Superior temporal gyrus (tissue), 1 donor: ENCODE measurements at regions not wholly inside any gene's neighbourhood (a gene's known extent, or its start where the extent isn't known, plus 50 kb on each side); places are given as distances from the start of the nearest gene placed in this dataset.
"Not testable (repeated sequence)": the region's sequence is repeated elsewhere in the genome, so short reads cannot be mapped to it uniquely, and the experiment has no call there.

ENCODE experiments used
- DNase-seq: peaks from one replicate; pipeline ENCODE4 v3.0.0-alpha.2; 2016; ENCODE audit errors: extremely low spot score

GRCh38 chr4:133593764-133594163 lies 444.7 kb downstream of the PCDH10 start:
- no peak for DNase-seq

DNA sequence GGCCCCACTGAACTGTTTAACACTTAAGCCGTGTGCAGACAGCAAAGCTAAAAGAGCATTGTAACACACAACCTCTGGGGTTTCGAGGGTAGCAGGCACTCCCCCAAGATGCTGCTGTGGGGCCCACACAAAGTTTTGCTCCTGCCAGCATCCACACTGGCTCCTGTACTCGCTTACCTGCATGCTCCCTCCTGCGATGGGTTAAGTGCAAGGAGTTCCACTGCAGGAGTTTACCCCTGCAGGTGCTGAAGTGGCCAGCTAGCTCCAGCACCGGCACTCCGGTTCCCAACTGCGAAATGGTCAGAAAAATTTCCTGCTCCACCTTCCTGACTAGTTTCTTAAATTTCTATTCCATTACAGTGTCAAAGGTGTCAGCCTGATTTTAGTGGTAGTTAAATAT lies 443.5 kb downstream of the PCDH10 start:
- DNase-seq = no peak

- DNase-seq = no peak
Measured at GRCh38 chr4:133592106-133592505, 443.0 kb downstream of the PCDH10 start.

DNA sequence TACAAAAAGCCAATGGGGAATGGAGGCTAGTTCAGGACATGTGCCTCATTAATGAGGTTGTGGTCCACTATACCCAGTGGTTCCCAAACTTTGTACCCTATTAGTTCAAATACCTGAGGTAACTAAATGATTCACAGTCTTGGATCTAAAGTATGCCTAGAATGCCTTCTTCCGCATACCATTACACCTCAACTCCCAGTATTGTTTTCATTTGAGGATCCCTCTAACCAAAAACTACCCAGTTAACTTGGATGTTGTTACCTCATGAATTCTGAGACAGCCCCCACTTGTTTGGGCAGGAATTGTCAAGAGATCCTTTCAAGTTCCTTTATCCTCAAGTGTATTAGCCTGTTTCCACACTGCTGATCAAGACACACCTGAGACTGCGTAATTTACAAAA lies 439.2 kb downstream of the PCDH10 start:
- DNase-seq = no peak

DNA sequence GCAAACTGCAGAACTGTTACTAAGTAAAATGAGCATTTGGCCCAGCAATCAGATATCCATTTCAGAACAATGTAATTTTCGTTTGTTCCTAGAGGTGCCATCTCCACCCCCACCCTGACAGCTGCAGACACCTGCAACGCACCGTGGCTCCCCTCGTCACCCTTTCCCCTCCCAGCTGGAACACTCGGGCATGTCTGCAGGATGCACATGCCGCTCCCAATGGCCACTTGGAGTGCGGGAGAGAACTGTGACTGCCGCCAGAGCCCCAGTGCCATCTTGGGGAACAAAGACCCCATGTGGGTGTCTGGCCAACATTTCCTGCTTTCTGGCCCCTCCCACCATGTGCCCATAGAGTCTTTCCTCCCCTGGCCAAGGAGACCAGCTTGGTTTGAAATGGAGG lies 436.2 kb downstream of the PCDH10 start:
- DNase-seq = no peak

DNA sequence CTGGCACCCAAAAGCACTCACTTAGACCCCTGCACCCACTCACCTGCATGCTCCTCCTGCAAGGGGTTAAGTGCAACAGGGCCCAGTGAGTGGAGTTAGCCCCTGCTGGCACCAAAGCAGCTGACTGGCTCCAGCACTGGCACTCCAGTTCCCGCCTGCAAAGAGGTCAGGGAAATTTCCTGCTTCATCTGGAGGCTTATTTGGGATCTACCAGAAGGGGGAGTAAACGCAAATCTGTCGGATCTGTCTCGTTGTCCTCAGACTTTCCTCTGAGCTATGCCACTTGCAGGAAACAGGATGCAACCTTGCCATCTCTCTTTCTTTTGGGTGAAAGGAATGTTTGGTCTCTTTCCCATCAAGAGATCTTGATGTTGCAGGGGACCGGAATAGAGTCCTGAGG lies 435.6 kb downstream of the PCDH10 start:
- no peak for DNase-seq

DNA sequence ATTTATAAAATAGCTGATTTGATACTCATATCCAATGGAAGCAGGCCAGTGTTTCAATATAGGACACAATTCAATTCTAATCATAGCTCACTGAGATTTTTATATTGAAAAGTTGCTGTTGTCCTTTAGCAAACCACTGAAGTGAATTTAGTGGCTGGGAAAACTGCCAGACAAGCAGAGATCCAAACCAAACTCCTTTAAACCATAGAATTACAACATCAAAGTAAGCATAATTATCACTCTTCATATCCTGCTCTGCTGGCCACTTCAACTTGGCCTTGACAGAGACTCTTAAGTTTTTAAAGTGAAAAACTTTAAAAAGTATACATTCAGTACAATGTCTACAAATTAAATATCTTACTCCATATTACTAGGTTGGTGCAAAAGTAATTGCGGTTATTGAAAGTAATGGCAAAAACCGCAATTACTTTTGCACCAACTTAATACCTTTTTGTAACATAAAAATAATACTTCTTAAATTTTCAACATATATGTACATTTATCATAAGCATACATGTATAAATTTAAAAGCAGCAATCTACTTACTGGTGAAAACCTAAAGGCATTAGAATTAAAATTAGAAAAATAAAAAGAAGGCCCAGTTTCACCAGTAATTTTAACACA lies 433.0 kb downstream of the PCDH10 start:
- DNase-seq = no peak

DNA sequence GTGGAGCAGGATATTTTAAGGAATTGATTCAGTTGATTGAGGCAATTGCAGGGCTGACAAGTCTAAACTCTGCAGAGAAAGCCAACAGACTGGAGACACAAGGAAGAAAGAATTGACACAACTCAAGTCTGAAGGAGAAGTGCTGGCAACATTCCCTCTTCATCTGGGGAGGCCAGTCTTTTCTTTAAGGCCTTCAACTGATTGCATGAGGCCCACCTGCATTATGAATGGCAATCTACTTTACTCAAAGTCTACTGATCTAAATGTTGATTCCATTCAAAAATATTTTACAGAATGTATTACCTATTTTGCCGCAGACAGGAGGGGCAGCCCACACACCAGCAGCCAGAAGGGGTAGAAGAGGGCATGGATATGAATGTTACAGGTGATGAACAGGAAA lies 425.2 kb downstream of the PCDH10 start:
- no peak for DNase-seq

DNA sequence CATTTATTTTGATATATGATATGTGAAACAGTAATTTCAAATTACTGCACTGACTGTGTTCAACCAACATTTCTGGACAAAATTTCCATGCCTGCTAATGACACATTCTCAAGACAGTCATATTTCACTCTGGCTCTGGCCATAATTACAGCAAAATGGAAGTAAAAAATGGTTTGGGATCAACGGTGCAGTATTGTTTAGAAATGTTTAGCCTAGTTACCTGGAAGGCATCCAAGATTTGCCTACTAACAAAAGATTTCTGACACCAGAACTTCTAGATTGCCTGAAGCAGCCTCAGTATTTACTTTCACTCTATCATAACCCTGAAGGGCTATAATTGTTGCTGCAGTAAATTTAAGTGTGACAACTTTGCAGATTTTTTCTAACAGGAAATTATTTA lies 416.3 kb downstream of the PCDH10 start:
- no peak for DNase-seq

- DNase-seq = no peak
Measured at GRCh38 chr4:133559987-133560386, 410.9 kb downstream of the PCDH10 start.

DNA sequence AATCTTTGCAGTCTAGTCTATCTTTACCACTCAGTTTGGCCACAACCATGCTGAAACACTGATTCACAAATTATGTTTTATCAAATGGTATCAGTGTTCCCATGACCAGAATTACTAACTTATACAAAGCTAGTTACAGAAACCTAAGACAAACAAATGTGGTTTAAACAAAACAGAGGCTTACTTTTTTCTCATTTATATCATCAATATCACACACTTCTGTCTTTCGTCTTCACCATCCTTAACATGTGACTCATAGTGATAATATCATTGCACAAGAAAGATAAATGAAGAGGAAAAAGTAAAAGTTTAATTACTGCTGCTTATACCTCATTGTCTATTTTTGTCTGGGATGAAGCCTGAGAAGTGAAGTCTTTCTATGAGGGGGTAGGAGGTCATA lies 406.6 kb downstream of the PCDH10 start:
- no peak for DNase-seq

DNA sequence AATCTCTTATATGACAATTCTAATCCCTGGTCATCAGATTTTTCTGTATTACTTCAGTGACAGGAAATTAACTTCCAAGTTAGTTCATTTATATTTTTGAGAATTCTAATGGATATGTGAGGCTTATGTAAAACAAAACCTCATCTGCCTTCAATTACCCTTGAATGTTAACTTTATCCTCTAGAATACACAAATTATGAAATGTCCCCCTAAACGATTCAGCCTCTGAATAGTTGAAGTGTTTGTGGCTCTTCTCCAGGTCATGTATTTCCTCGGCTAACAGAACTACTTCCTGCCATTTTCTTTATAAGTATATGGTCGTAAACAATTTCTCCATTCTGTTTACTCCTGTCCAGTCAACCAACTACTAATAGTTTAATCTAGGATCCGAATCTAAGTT lies 401.3 kb downstream of the PCDH10 start:
- no peak for DNase-seq

GRCh38 chr4:133544097-133544496 lies 395.0 kb downstream of the PCDH10 start:
- DNase-seq = no peak

- no peak for DNase-seq
Measured at GRCh38 chr4:133537780-133538281, 388.7 kb downstream of the PCDH10 start.

DNA sequence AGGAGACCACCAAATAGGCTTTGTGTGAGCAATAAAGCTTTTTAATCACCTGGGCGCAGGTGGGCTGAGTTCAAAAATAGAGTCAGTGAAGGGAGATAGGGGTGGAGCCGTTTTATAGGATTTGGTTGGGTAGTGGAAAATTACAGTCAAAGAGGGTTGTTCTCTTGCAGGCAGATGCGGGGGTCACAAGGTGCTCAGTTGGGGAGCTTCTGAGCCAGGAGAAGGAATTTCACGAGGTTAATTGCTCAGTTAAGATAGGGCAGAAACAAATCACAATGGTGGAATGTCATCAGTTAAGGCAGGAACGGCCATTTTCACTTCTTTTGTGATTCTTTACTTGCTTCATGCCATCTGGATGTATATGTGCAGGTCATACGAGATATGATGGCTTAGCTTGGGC lies 385.1 kb downstream of the PCDH10 start:
- not testable (repeated sequence) for DNase-seq

DNA sequence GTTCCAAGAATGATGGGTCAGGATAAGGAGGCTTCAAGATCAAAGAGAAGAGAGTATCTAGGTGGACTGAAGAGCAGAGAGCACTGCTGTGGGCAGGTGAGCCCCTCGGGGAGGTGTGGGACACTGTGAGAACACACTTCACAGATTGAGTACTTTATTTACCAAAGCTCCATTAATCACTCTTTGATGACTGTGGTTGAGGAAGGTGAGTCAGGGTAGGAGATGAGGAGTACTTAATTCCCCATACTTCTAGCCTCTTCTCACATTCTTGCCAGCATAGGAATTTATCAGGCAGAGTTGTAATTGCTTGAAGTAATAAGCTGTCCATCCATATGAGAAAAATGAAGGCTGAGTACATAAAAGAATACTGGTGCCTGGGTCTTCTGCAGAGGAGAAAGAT lies 375.3 kb downstream of the PCDH10 start:
- no peak for DNase-seq

- no peak for DNase-seq
Measured at GRCh38 chr4:133513901-133514300, 364.8 kb downstream of the PCDH10 start.

DNA sequence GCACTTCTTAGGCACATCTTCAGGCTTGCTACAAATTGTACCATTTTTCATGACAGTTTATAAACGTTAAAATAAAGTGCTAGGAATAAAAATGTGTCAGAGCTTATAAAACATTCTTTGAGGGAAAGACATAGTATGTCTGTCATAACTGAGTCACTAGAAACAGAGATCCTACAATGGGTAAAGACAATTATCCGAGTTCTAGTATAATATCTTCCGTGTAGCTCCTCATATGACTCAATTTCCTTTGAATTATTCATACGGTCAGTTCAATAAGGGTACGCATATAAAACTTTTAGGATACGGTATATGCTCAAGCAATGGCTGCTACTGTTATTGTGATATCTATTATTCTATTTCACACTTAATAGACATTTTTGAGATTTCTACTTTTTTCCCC lies 349.1 kb downstream of the PCDH10 start:
- DNase-seq = no peak

GRCh38 chr4:133493776-133494175 lies 344.7 kb downstream of the PCDH10 start:
- no peak for DNase-seq

DNA sequence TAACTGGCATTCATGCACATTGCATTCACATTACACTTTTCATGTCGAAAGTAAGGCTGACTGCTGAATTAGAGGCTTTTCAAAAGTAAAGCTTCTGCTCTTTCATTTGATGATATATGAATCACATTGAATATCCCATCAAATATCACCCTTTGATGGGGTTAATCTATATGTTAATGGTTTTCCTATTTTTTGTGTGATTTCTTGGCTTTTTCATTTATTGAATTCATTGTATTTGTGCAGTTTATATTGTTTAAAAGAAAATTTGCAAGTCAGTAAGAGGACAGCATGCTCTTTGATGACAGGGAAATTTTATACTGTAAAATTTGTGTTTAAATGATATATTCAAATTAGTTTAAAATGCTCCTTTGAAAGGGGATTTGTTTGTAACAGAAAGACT lies 344.1 kb downstream of the PCDH10 start:
- DNase-seq = no peak

GRCh38 chr4:133484287-133484686 lies 335.2 kb downstream of the PCDH10 start:
- no peak for DNase-seq

DNA sequence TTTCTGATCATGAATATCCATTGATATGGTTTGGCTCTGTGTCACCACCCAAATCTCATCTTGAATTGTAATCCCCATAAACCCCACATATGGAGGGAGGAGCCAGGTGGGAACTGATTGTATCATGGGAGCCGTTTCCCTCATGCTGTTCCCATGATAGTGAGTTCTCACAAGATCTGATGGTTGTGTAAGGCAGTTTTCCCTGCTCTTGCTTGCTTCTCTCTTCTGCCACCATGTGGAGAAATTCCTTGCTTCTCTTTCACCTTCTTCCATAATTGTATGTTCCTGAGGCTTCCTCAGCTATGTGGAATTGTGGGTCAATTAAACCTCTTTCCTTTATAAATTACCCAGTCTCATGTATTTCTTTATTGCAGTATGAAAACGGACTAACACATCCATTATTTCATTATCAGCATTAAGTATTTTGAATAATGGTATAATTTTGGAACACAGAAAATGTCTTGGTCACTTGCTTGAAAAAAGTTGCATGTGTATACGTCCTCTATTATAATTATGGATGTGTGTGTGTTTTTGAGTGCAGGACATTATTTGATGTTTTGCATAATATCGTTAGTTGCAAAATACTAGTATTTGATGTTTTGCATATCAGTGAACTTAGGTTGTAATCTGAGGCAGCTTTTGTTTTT lies 334.6 kb downstream of the PCDH10 start:
- peak; percentile 65 for DNase-seq

- DNase-seq = no peak
Measured at GRCh38 chr4:133476063-133476462, 327.0 kb downstream of the PCDH10 start.

DNA sequence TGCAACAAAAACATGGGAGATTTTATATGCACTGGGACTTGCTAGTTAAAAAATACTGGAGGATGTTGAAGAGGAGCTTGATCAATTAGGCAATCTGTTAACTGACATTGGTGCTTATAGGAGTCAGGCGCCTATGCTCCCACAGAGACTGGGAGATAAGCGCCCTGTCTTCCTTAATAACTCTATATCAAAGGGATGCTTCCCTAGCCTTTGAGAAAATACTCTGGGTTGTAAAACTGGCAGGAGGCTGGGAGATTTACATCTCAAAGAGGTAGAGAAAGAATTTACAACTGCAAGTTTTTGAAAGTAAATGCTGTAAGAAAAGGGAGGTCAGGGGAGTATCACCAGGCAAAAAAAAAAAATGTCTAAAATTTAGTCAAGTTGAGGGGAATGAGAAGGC lies 325.4 kb downstream of the PCDH10 start:
- DNase-seq = no peak
